Prostate gland (tissue), 2 donors: ENCODE measurements at regions not wholly inside any gene's neighbourhood (a gene's known extent, or its start where the extent isn't known, plus 50 kb on each side); places are given as distances from the start of the nearest gene placed in this dataset.
"Not testable (repeated sequence)": the region's sequence is repeated elsewhere in the genome, so short reads cannot be mapped to it uniquely, and the experiment has no call there.

ENCODE experiments used
- DNase-seq: peaks from one replicate; pipeline ENCODE4 v3.0.0-alpha.2; 2019; ENCODE audit warnings: low spot score
- H3K27ac ChIP-seq, 2 donors: fragments of 200-600 bp; sonication (generic); 2 replicates each; pipeline ENCODE4 v1.5.1; 2017 to 2019
- H3K27me3 ChIP-seq: fragments of 200-600 bp; sonication (generic); replicated peaks from 2 replicates; pipeline ENCODE4 v1.5.1; 2019; ENCODE audit not compliant: insufficient read depth
- H3K36me3 ChIP-seq, 2 donors: fragments of 200-600 bp; sonication (generic); 1 replicate in 1 of 2; 2 replicates in 1 of 2; pipeline versions ENCODE4 v1.5.1 to v1.8.1; 2017 to 2019
- H3K4me1 ChIP-seq: fragments of 200-600 bp; sonication (generic); replicated peaks from 2 replicates; pipeline ENCODE4 v1.5.1; 2019
- H3K4me3 ChIP-seq, 2 donors: fragments of 200-600 bp; sonication (generic); 2 replicates each; pipeline ENCODE4 v1.5.1; 2017 to 2019
- H3K9me3 ChIP-seq: fragments of 200-600 bp; sonication (generic); 2 replicates; pipeline ENCODE4 v1.5.1; 2017
- CTCF ChIP-seq, 4 experiments: fragments of 200-600 bp in 2 of 4; fragments of 450-650 bp in 2 of 4; sonication (generic) in 2 of 4; IDR thresholded peaks; 1 replicate in 3 of 4; 2 replicates in 1 of 4; pipeline ENCODE4 v1.5.1; 2016 to 2019; ENCODE audit warnings: antibody characterized with exemption in 4 of 4, mild to moderate bottlenecking in 2 of 4, moderate library complexity in 2 of 4
- POLR2A ChIP-seq: fragments of 450-650 bp; IDR thresholded peaks from one replicate; pipeline ENCODE4 v1.6.1; 2016; ENCODE audit warnings: antibody characterized with exemption, mild to moderate bottlenecking
- POLR2AphosphoS5 ChIP-seq: sonication (generic); formaldehyde crosslinking; IDR thresholded peaks from one replicate; pipeline ENCODE4 v1.6.1; 2017; ENCODE audit warnings: antibody characterized with exemption
- WGBS: methylation state at CpG from one replicate; pipeline ENCODE4 v1.1.5; 2018; 5-methylcytosine and 5-hydroxymethylcytosine counted together
- intact Hi-C: fragments of 100-400 bp; cut with DNase I; formaldehyde crosslinking; loops from one replicate; pipeline ENCODE4 v1.14.2; 2022

- no peak overlapping the region for H3K4me3 ChIP-seq
- H3K36me3 ChIP-seq, result no peaks in the 10 kb centered on the region
- no peak for DNase-seq
- WGBS, result 73% methylated on average over 26 of the region's 26 CpGs
- TF ChIP-seq POLR2A, result no peak
- TF ChIP-seq POLR2AphosphoS5, result no peak
- TF ChIP-seq CTCF (IDR thresholded peaks at IDR 0.05), result no peak
- intact Hi-C loops, result no loop called here
- no peaks in the 10 kb centered on the region for H3K27me3 ChIP-seq
- H3K9me3 ChIP-seq, result no peaks in the 10 kb centered on the region
- no peak overlapping the region for H3K27ac ChIP-seq
- no peaks in the 10 kb centered on the region for H3K4me1 ChIP-seq
These were observed 57.7 kb upstream of the EGFL7 start for GRCh38 chr9:136604823-136605525.

GRCh38 chr9:136603901-136604814, 58.3 kb upstream of the NOTCH1 start:
- Histone ChIP-seq H3K4me1 (no peaks in the 10 kb centered on the region), H3K9me3 (no peaks in the 10 kb centered on the region), H3K36me3 (no peaks in the 10 kb centered on the region), H3K27me3 (no peaks in the 10 kb centered on the region), H3K27ac (no peak overlapping the region), H3K4me3 (no peak overlapping the region)
- no peak for DNase-seq
- WGBS, result 68% methylated on average over 33 of the region's 33 CpGs
- no peak for TF ChIP-seq POLR2A
- intact Hi-C loops, result no loop called here

- Histone ChIP-seq H3K27ac (no peak overlapping the region), H3K9me3 (no peaks in the 10 kb centered on the region), H3K4me3 (no peak overlapping the region), H3K27me3 (no peaks in the 10 kb centered on the region), H3K36me3 (no peaks in the 10 kb centered on the region), H3K4me1 (no peaks in the 10 kb centered on the region)
- intact Hi-C loops, result no loop called here
- DNase-seq, result no peak
- TF ChIP-seq POLR2A, result no peak
- no peak for TF ChIP-seq CTCF (IDR thresholded peaks at IDR 0.05)
- no peak for TF ChIP-seq POLR2AphosphoS5
- WGBS, result 86% methylated on average over 12 of the region's 12 CpGs
These were observed 57.4 kb upstream of the NOTCH1 start for GRCh38 chr9:136603216-136603615.

GRCh38 chr9:136602193-136602885, 56.5 kb upstream of the NOTCH1 start:
- Histone ChIP-seq H3K27ac (peak overlapping the region in 1 of 2 donors; percentile 53), H3K9me3 (no peaks in the 10 kb centered on the region), H3K36me3 (no peaks in the 10 kb centered on the region), H3K27me3 (no peaks in the 10 kb centered on the region), H3K4me1 (no peaks in the 10 kb centered on the region), H3K4me3 (no peak overlapping the region)
- WGBS, result 42% methylated on average over 28 of the region's 28 CpGs
- DNase-seq, result no peak
- intact Hi-C loops, result no loop called here
- TF ChIP-seq POLR2A (peak; percentile 25), POLR2AphosphoS5 (no peak), CTCF (IDR thresholded peaks at IDR 0.05) (no peak)

GRCh38 chr9:136601250-136601973, 55.6 kb upstream of the NOTCH1 start:
- DNase-seq, H3K9me3 ChIP-seq, H3K4me3 ChIP-seq, H3K4me1 ChIP-seq, H3K36me3 ChIP-seq, H3K27me3 ChIP-seq, intact Hi-C loops: not testable (repeated sequence)
- WGBS, result 59% methylated on average over 31 of the region's 31 CpGs
- H3K27ac ChIP-seq, result peak overlapping the region in 1 of 2 donors; percentile 53
